Spleen (tissue), 11 donors: ENCODE measurements at regions not wholly inside any gene's neighbourhood (a gene's known extent, or its start where the extent isn't known, plus 50 kb on each side); places are given as distances from the start of the nearest gene placed in this dataset.

ENCODE experiments used
- DNase-seq: peaks from one replicate; pipeline ENCODE4 v3.0.0-alpha.2; 2020
- H3K27ac ChIP-seq, 8 donors: fragments of 200-600 bp; sonication (generic) in 7 of 8; 1 replicate in 4 of 8; 2 replicates in 4 of 8; pipeline versions ENCODE4 v1.5.0 to v1.8.0; 2016 to 2021; ENCODE audit warnings: inconsistent platforms in 4 of 8, mild to moderate bottlenecking in 4 of 8, moderate library complexity in 1 of 8
- H3K27me3 ChIP-seq, 7 donors: fragments of 200-600 bp; sonication (generic) in 6 of 7; replicated peaks in 1 of 7; 1 replicate in 4 of 7; 2 replicates in 3 of 7; pipeline versions ENCODE4 v1.5.0 to v1.8.0; 2016 to 2021; ENCODE audit warnings: inconsistent platforms in 3 of 7, mild to moderate bottlenecking in 1 of 7
- H3K36me3 ChIP-seq, 6 donors: fragments of 200-600 bp; sonication (generic) in 5 of 6; 1 replicate in 4 of 6; 2 replicates in 2 of 6; pipeline versions ENCODE4 v1.5.0 to v1.8.0; 2016 to 2021; ENCODE audit warnings: inconsistent platforms in 2 of 6
- H3K4me1 ChIP-seq, 6 donors: fragments of 200-600 bp; sonication (generic) in 5 of 6; 1 replicate in 3 of 6; 2 replicates in 3 of 6; pipeline versions ENCODE4 v1.5.0 to v1.8.0; 2016 to 2021; ENCODE audit warnings: inconsistent platforms in 3 of 6
- H3K4me3 ChIP-seq, 8 donors: fragments of 200-600 bp; sonication (generic) in 7 of 8; 1 replicate in 4 of 8; 2 replicates in 4 of 8; pipeline versions ENCODE4 v1.5.0 to v1.8.0; 2016 to 2021; ENCODE audit warnings: inconsistent platforms in 4 of 8, mild to moderate bottlenecking in 4 of 8, moderate library complexity in 2 of 8
- H3K9me3 ChIP-seq, 8 donors: fragments of 200-600 bp; sonication (generic) in 7 of 8; 1 replicate in 4 of 8; 2 replicates in 4 of 8; pipeline versions ENCODE4 v1.5.0 to v1.8.0; 2016 to 2021; ENCODE audit warnings: inconsistent platforms in 4 of 8
- CTCF ChIP-seq, 11 experiments: fragments of 200-600 bp in 7 of 11; fragments of 450-650 bp in 4 of 11; sonication (generic) in 4 of 11; IDR thresholded peaks in 8 of 11; conservative IDR thresholded peaks in 3 of 11; 1 replicate in 7 of 11; 2 replicates in 4 of 11; pipeline versions ENCODE4 v1.4.0 to v1.8.0; 2016 to 2021; ENCODE audit warnings: antibody characterized with exemption in 11 of 11, inconsistent platforms in 4 of 11, mild to moderate bottlenecking in 1 of 11
- POLR2A ChIP-seq, 3 donors: fragments of 450-650 bp; IDR thresholded peaks; one replicate each; pipeline ENCODE4 v1.5.1; 2017; ENCODE audit warnings: antibody characterized with exemption in 3 of 3, mild to moderate bottlenecking in 1 of 3
- POLR2AphosphoS5 ChIP-seq, 3 donors: sonication (generic); formaldehyde crosslinking; IDR thresholded peaks; one replicate each; pipeline ENCODE4 v1.5.1; 2017; ENCODE audit warnings: antibody characterized with exemption in 3 of 3
- WGBS, 5 donors: extraction: QIAGEN DNeasy Blood & Tissue Kit in 3 of 5; methylation state at CpG; one replicate each; pipeline versions ENCODE4 v1.1.5 to v1.1.7; 2013 to 2018; 5-methylcytosine and 5-hydroxymethylcytosine counted together
- intact Hi-C: fragments of 100-400 bp; cut with DNase I; formaldehyde crosslinking; loops from one replicate; pipeline ENCODE4 v1.15.0; 2023; ENCODE audit warnings: low total_unique reads
- donor health status: healthy with polysubstance abuse.
- donor health status: DM: no; HTN: no; CAD: no; lungs with moderate emphysema.
- donor health status: DM: no; HTN: no; CAD: no.
- donor health status: Bipolar disorder and iron deficiency.
- donor health status: healthy.
- donor health status: DM: no; HTN: no; CAD: no.
- donor health status: DM: yes; HTN: yes; CAD: no.

GRCh38 chr6:48678390-48678789, 567.4 kb upstream of the PTCHD4 start:
- intact Hi-C loops, result no loop called here
- Histone ChIP-seq H3K4me1 (no peaks in the 10 kb centered on the region), H3K4me3 (no peak overlapping the region), H3K27me3 (no peaks in the 10 kb centered on the region), H3K36me3 (no peaks in the 10 kb centered on the region), H3K27ac (no peak overlapping the region), H3K9me3 (no peaks in the 10 kb centered on the region)
- 71 to 80% (median 74%) methylated on average over 1 of the region's 1 CpG for WGBS, 5 donors
- TF ChIP-seq CTCF (IDR thresholded peaks at IDR 0.05 in 8 of 11, conservative IDR thresholded peaks at IDR 0.05 in 3 of 11) (no peak), POLR2A (IDR thresholded peaks at IDR 0.05) (no peak), POLR2AphosphoS5 (IDR thresholded peaks at IDR 0.05) (no peak)
- no peak for DNase-seq

- TF ChIP-seq POLR2A (IDR thresholded peaks at IDR 0.05), result no peak
- TF ChIP-seq POLR2AphosphoS5 (IDR thresholded peaks at IDR 0.05), result no peak
- TF ChIP-seq CTCF (IDR thresholded peaks at IDR 0.05 in 8 of 11, conservative IDR thresholded peaks at IDR 0.05 in 3 of 11), result no peak
- H3K4me1 ChIP-seq, result no peaks in the 10 kb centered on the region
- H3K9me3 ChIP-seq, result peaks cover 0 to 3% (median 0%) of the 10 kb centered on the region in 8 donors
- 47 to 74% (median 51%) methylated on average over 1 of the region's 1 CpG for WGBS, 5 donors
- no peaks in the 10 kb centered on the region for H3K27me3 ChIP-seq
- H3K27ac ChIP-seq, result no peak overlapping the region
- DNase-seq, result no peak
- no peaks in the 10 kb centered on the region for H3K36me3 ChIP-seq
- intact Hi-C loops, result no loop called here
- no peak overlapping the region for H3K4me3 ChIP-seq
Measured at GRCh38 chr6:48671505-48671904, 560.5 kb upstream of the PTCHD4 start.

GRCh38 chr6:48670546-48670945, 559.5 kb upstream of the PTCHD4 start:
- H3K27me3 ChIP-seq, result no peaks in the 10 kb centered on the region
- intact Hi-C loops, result no loop called here
- peaks cover 0 to 3% (median 0%) of the 10 kb centered on the region in 8 donors for H3K9me3 ChIP-seq
- no peak overlapping the region for H3K4me3 ChIP-seq
- H3K27ac ChIP-seq, result no peak overlapping the region
- H3K36me3 ChIP-seq, result no peaks in the 10 kb centered on the region
- no peaks in the 10 kb centered on the region for H3K4me1 ChIP-seq
- TF ChIP-seq CTCF (IDR thresholded peaks at IDR 0.05 in 8 of 11, conservative IDR thresholded peaks at IDR 0.05 in 3 of 11) (no peak), POLR2A (IDR thresholded peaks at IDR 0.05) (no peak), POLR2AphosphoS5 (IDR thresholded peaks at IDR 0.05) (no peak)
- DNase-seq, result no peak
- WGBS, 5 donors, result 85 to 97% (median 88%) methylated on average over 2 of the region's 2 CpGs

GRCh38 chr6:48667797-48668196, 556.8 kb upstream of the PTCHD4 start:
- no peaks in the 10 kb centered on the region for H3K27me3 ChIP-seq
- H3K36me3 ChIP-seq, result no peaks in the 10 kb centered on the region
- H3K4me1 ChIP-seq, result no peaks in the 10 kb centered on the region
- TF ChIP-seq POLR2A (IDR thresholded peaks at IDR 0.05), result no peak
- TF ChIP-seq POLR2AphosphoS5 (IDR thresholded peaks at IDR 0.05), result no peak
- no peak for TF ChIP-seq CTCF (IDR thresholded peaks at IDR 0.05 in 8 of 11, conservative IDR thresholded peaks at IDR 0.05 in 3 of 11)
- no peak for DNase-seq
- intact Hi-C loops, result no loop called here
- peaks cover 0 to 4% (median 0%) of the 10 kb centered on the region in 8 donors for H3K9me3 ChIP-seq
- WGBS, 5 donors, result 46 to 84% (median 68%) methylated on average over 2 of the region's 2 CpGs
- no peak overlapping the region for H3K4me3 ChIP-seq
- no peak overlapping the region for H3K27ac ChIP-seq
